Smooth muscle cell (in vitro differentiated cells): ENCODE measurements at regions not wholly inside any gene's neighbourhood (a gene's known extent, or its start where the extent isn't known, plus 50 kb on each side); places are given as distances from the start of the nearest gene placed in this dataset.

Source experiments
- DNase-seq: peaks from one replicate; lab custom pipeline; 2025; ENCODE audit not compliant: unreplicated experiment; lab: John Stamatoyannopoulos, UW
- H2AFZ ChIP-seq: fragments of 200-600 bp; sonication (generic); 2 replicates; pipeline ENCODE4 v1.6.0; 2016; ENCODE audit warnings: antibody characterized with exemption, low read depth, mild to moderate bottlenecking
- H3F3A ChIP-seq: fragments of 200-600 bp; sonication (generic); 2 replicates; pipeline ENCODE4 v1.6.0; 2017; ENCODE audit warnings: antibody characterized with exemption, low read depth
- H3K27ac ChIP-seq: fragments of 200-600 bp; sonication (generic); 2 replicates; pipeline ENCODE4 v1.5.1; 2016; ENCODE audit warnings: low read depth, mild to moderate bottlenecking
- H3K27me3 ChIP-seq: fragments of 200-600 bp; sonication (generic); 2 replicates; pipeline ENCODE4 v1.6.1; 2016; ENCODE audit warnings: low read depth, mild to moderate bottlenecking
- H3K36me3 ChIP-seq: fragments of 200-600 bp; sonication (generic); 2 replicates; pipeline ENCODE4 v1.5.1; 2016; ENCODE audit warnings: low read depth
- H3K4me1 ChIP-seq: fragments of 200-600 bp; sonication (generic); 2 replicates; pipeline ENCODE4 v1.5.1; 2016; ENCODE audit warnings: low read depth
- H3K4me2 ChIP-seq: fragments of 200-600 bp; sonication (generic); 2 replicates; pipeline ENCODE4 v1.6.0; 2016; ENCODE audit warnings: mild to moderate bottlenecking
- H3K4me3 ChIP-seq: fragments of 200-600 bp; sonication (generic); 2 replicates; pipeline ENCODE4 v1.5.1; 2016; ENCODE audit warnings: mild to moderate bottlenecking
- H3K79me2 ChIP-seq: fragments of 200-600 bp; sonication (generic); 2 replicates; pipeline ENCODE4 v1.6.0; 2016; ENCODE audit warnings: low read depth, mild to moderate bottlenecking
- H3K9ac ChIP-seq: fragments of 200-600 bp; sonication (generic); 2 replicates; pipeline ENCODE4 v1.6.0; 2016; ENCODE audit warnings: low read depth
- H3K9me3 ChIP-seq: fragments of 200-600 bp; sonication (generic); replicated peaks from 2 replicates; pipeline ENCODE4 v1.5.1; 2016; ENCODE audit warnings: low read depth
- H4K20me1 ChIP-seq: fragments of 200-600 bp; sonication (generic); 2 replicates; pipeline ENCODE4 v1.6.0; 2016; ENCODE audit warnings: low read depth
- WGBS: methylation state at CpG from one replicate; pipeline ENCODE4 v1.1.7; 2016; ENCODE audit warnings: low lambda C conversion rate; 5-methylcytosine and 5-hydroxymethylcytosine counted together
- TF ChIP-seq, protein P1 (sequence below): fragments of 200-600 bp; sonication (generic); IDR thresholded peaks from 2 replicates; pipeline ENCODE4 v1.5.1; 2017; ENCODE audit warnings: borderline replicate concordance, mild to moderate bottlenecking, antibody characterized with exemption; ENCODE audit not compliant: insufficient read depth, poor library complexity, severe bottlenecking

DNA sequence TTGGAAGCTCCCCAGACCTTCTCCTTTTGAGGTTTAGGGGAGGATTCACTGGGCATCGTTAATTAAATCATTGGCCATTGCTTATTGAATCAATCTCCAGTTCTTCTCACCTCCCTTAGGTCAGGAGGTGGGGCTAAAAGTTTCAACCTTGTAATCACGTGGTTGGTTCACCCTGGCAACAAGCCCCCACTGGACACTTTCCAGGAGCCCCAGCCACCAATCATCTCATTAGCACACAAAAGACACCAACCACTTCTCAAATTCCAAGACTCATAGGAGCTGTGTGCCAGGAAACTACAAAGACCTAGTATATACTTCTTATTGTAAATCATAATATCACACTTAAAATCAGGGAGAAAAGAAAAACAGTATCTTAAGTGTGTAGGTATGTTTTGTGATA is 94.6 kb upstream of the PLEKHA5 start:
- 82% methylated on average over 2 of the region's 2 CpGs for WGBS
- Histone ChIP-seq H3K27ac (no peak overlapping the region), H3K4me3 (no peak overlapping the region), H3K9ac (no peak overlapping the region), H3K9me3 (no peaks in the 10 kb centered on the region), H2AFZ (no peak overlapping the region), H3K4me1 (peaks cover 4% of the 10 kb centered on the region), H3K79me2 (no peaks in the 10 kb centered on the region), H3F3A (no peaks in the 10 kb centered on the region), H3K27me3 (no peaks in the 10 kb centered on the region), H3K36me3 (no peaks in the 10 kb centered on the region), H4K20me1 (no peaks in the 10 kb centered on the region), H3K4me2 (no peak overlapping the region)
- DNase-seq: no peak
- TF ChIP-seq, protein P1, sequence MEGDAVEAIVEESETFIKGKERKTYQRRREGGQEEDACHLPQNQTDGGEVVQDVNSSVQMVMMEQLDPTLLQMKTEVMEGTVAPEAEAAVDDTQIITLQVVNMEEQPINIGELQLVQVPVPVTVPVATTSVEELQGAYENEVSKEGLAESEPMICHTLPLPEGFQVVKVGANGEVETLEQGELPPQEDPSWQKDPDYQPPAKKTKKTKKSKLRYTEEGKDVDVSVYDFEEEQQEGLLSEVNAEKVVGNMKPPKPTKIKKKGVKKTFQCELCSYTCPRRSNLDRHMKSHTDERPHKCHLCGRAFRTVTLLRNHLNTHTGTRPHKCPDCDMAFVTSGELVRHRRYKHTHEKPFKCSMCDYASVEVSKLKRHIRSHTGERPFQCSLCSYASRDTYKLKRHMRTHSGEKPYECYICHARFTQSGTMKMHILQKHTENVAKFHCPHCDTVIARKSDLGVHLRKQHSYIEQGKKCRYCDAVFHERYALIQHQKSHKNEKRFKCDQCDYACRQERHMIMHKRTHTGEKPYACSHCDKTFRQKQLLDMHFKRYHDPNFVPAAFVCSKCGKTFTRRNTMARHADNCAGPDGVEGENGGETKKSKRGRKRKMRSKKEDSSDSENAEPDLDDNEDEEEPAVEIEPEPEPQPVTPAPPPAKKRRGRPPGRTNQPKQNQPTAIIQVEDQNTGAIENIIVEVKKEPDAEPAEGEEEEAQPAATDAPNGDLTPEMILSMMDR: no peak

DNA sequence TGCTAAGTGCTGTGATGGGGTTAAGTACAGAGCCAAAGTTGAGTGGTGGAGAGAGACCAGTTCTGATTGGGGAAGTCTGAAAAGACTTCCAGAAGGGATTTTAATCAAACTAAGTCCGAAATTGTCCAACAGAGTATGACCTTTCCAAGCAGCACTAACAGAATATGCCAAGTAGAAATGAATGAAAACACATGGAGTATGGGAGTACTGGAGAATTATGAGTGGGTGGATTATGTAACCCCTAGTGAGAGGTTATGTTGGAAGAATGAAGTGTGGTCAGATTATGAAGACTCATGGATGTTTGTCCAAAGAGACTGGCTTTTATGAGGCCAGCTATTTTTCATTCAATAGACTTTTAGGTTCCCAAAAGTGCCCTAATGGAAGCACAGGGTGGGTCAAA is 94.0 kb upstream of the PLEKHA5 start:
- no peak overlapping the region for H3K27ac ChIP-seq
- 77% methylated on average over 1 of the region's 1 CpG for WGBS

DNA sequence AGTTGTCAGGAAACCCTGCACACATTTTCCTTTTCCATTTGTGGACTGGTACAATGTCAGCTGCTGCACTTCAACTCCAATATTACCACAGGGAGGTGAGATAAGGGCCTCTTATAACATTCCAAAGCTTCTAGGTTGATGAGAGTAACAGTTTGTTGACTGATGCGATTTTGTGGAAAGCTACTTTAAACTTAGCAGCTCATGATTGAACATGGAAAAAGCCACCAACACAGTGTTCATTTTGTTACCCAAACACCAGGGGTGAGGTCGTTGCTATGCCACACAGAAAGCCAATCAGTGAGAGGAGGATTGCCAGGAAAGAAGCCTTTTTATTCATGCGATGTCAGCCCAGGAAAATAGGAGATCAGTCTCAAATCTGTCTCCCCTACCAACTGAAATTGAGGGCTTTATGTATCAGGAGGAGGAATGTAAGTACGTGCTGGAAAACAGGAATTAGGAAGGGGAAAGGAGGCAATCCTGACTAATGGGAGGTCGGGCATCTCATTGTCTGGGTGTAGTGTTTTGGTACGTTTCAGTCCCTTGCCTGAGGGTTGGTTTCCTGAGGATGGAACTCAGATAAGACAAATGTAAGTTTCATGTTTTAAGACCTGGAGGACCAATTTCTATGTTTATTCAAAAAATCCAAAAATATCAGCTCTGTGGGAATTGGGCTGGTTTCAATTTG is 92.7 kb upstream of the PLEKHA5 start:
- TF ChIP-seq, protein P1: no peak
- Histone ChIP-seq H3K27ac (no peak overlapping the region), H3K9ac (no peak overlapping the region), H4K20me1 (no peaks in the 10 kb centered on the region), H3K4me2 (no peak overlapping the region), H3K4me1 (peaks cover 4% of the 10 kb centered on the region), H3F3A (no peaks in the 10 kb centered on the region), H3K36me3 (no peaks in the 10 kb centered on the region), H2AFZ (no peak overlapping the region), H3K9me3 (no peaks in the 10 kb centered on the region), H3K4me3 (no peak overlapping the region), H3K27me3 (no peaks in the 10 kb centered on the region), H3K79me2 (no peaks in the 10 kb centered on the region)
- no peak for DNase-seq
- 70% methylated on average over 6 of the region's 6 CpGs for WGBS

More for the DNA sequence above, 94.0 kb upstream of the PLEKHA5 start:
- Histone ChIP-seq H3K4me3 (no peak overlapping the region), H4K20me1 (no peaks in the 10 kb centered on the region), H3K79me2 (no peaks in the 10 kb centered on the region), H3K4me1 (peaks cover 4% of the 10 kb centered on the region), H3F3A (no peaks in the 10 kb centered on the region), H2AFZ (no peak overlapping the region), H3K36me3 (no peaks in the 10 kb centered on the region), H3K4me2 (no peak overlapping the region), H3K9ac (no peak overlapping the region), H3K27me3 (no peaks in the 10 kb centered on the region), H3K9me3 (no peaks in the 10 kb centered on the region)
- TF ChIP-seq, protein P1: no peak
- no peak for DNase-seq

DNA sequence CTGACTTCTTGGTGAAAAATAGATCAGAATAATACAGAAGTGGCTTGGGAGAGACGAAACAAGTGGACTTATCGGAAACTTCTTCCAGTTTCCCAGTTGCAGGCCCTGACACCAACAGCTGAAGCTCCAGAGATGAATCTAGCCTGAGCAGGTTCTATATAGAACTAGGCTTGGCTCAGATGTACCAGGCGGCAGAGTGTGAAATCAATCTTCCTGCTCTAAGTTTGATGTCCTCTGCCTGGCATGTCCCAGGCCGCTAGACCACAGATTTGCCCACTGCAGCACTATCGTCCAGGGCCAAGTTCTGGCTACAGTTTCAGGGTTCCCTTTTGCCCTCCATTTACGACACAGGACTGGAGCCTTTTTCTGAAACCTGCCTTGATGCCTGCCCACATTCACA is 91.3 kb upstream of the PLEKHA5 start:
- Histone ChIP-seq H3K4me2 (no peak overlapping the region), H3F3A (no peaks in the 10 kb centered on the region), H4K20me1 (no peaks in the 10 kb centered on the region), H3K27ac (no peak overlapping the region), H2AFZ (no peak overlapping the region), H3K9ac (no peak overlapping the region), H3K27me3 (no peaks in the 10 kb centered on the region), H3K36me3 (no peaks in the 10 kb centered on the region), H3K4me3 (no peak overlapping the region), H3K9me3 (no peaks in the 10 kb centered on the region), H3K79me2 (no peaks in the 10 kb centered on the region), H3K4me1 (peaks cover 4% of the 10 kb centered on the region)
- 80% methylated on average over 6 of the region's 6 CpGs for WGBS
- no peak for DNase-seq
- TF ChIP-seq, protein P1: no peak
